RWPE2 (cell line): ENCODE measurements at regions not wholly inside any gene's neighbourhood (a gene's known extent, or its start where the extent isn't known, plus 50 kb on each side); places are given as distances from the start of the nearest gene placed in this dataset.

Experiments used
- ATAC-seq: fragments of 200-7000 bp; cut with Tn5 transposase; 3 replicates; pipeline ENCODE4 v1.9.1; 2021; ENCODE audit warnings: low read depth
- DNase-seq: peaks from one replicate; pipeline ENCODE4 v3.0.0-alpha.2; 2020; ENCODE audit warnings: low spot score
- H3K27ac ChIP-seq: fragments of 450-650 bp; 2 replicates; pipeline ENCODE4 v1.5.1; 2017; ENCODE audit warnings: mild to moderate bottlenecking; ENCODE audit not compliant: poor library complexity, severe bottlenecking
- H3K27me3 ChIP-seq: fragments of 250-450 bp; sonication (Bioruptor Pico); 2 replicates; pipeline ENCODE4 v1.5.1; 2021; ENCODE audit warnings: mild to moderate bottlenecking, moderate library complexity; ENCODE audit not compliant: insufficient read depth, poor library complexity, severe bottlenecking
- H3K36me3 ChIP-seq: fragments of 250-450 bp; sonication (Bioruptor Pico); 2 replicates; pipeline ENCODE4 v1.5.1; 2020; ENCODE audit warnings: low read depth, mild to moderate bottlenecking, moderate library complexity
- H3K4me1 ChIP-seq: fragments of 250-450 bp; sonication (Bioruptor Pico); 2 replicates; pipeline ENCODE4 v1.5.1; 2021; ENCODE audit warnings: mild to moderate bottlenecking, moderate library complexity; ENCODE audit not compliant: insufficient read depth, poor library complexity, severe bottlenecking
- H3K4me3 ChIP-seq: fragments of 250-450 bp; sonication (Bioruptor Pico); 2 replicates; pipeline ENCODE4 v1.5.1; 2021; ENCODE audit warnings: mild to moderate bottlenecking, moderate library complexity; ENCODE audit not compliant: severe bottlenecking
- H3K9me3 ChIP-seq: fragments of 250-450 bp; sonication (Bioruptor Pico); 2 replicates; pipeline ENCODE4 v1.5.1; 2021; ENCODE audit warnings: mild to moderate bottlenecking, moderate library complexity; ENCODE audit not compliant: severe bottlenecking
- TF ChIP-seq, protein P1 (sequence below): fragments of 450-650 bp; IDR thresholded peaks from one replicate; pipeline ENCODE4 v1.5.1; 2017; ENCODE audit warnings: mild to moderate bottlenecking, moderate library complexity; ENCODE audit not compliant: poor library complexity, severe bottlenecking

DNA sequence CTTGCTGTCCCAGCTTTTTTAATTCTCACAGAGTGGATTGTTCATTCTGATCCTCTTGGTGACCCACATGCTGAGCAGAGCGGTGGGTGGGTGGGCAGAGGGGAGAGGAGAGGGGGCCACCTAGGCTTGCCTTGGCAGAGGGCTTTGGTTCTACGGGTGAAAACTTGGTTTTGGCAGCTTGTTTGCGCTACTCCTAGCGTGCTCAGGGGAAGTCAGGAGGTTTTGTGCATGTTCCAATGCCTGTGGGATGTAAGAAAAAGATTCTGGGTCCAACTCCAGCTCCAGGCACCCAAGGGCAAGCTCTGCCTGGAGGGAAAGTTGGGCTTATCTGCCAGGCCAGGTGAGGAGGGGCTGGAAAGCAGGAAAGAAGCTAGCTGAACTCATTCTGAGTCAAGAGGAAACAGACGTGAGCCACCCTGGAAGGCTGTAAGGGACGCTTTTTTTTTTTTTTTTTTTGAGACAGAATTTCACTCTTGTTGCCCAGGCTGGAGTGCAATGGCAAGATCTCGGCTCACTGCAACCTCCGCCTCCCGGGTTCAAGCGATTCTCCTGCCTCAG lies 169.1 kb downstream of the WSCD1 start:
- ATAC-seq (peak; percentile 90), DNase-seq (no peak)
- Histone ChIP-seq H3K36me3 (no peaks in the 10 kb centered on the region), H3K27ac (peak overlapping the region; percentile 80), H3K27me3 (no peaks in the 10 kb centered on the region), H3K4me3 (no peak overlapping the region), H3K4me1 (peaks cover 35% of the 10 kb centered on the region), H3K9me3 (no peaks in the 10 kb centered on the region)
- TF ChIP-seq, protein P1, sequence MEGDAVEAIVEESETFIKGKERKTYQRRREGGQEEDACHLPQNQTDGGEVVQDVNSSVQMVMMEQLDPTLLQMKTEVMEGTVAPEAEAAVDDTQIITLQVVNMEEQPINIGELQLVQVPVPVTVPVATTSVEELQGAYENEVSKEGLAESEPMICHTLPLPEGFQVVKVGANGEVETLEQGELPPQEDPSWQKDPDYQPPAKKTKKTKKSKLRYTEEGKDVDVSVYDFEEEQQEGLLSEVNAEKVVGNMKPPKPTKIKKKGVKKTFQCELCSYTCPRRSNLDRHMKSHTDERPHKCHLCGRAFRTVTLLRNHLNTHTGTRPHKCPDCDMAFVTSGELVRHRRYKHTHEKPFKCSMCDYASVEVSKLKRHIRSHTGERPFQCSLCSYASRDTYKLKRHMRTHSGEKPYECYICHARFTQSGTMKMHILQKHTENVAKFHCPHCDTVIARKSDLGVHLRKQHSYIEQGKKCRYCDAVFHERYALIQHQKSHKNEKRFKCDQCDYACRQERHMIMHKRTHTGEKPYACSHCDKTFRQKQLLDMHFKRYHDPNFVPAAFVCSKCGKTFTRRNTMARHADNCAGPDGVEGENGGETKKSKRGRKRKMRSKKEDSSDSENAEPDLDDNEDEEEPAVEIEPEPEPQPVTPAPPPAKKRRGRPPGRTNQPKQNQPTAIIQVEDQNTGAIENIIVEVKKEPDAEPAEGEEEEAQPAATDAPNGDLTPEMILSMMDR = no peak

GRCh38 chr17:6233856-6234255 lies 163.7 kb downstream of the WSCD1 start:
- H3K27me3 ChIP-seq = no peaks in the 10 kb centered on the region

GRCh38 chr17:6233339-6233738 lies 163.2 kb downstream of the WSCD1 start:
- TF ChIP-seq, protein P1 = no peak
- Histone ChIP-seq H3K36me3 (no peaks in the 10 kb centered on the region), H3K9me3 (no peaks in the 10 kb centered on the region), H3K27me3 (no peaks in the 10 kb centered on the region), H3K27ac (peak overlapping the region; percentile 96), H3K4me3 (no peak overlapping the region), H3K4me1 (peaks cover 31% of the 10 kb centered on the region)
- no peak for ATAC-seq
- DNase-seq = no peak

More at GRCh38 chr17:6233856-6234255, 163.7 kb downstream of the WSCD1 start:
- Histone ChIP-seq H3K36me3 (no peaks in the 10 kb centered on the region), H3K27ac (peak overlapping the region; percentile 12), H3K4me3 (no peak overlapping the region), H3K4me1 (peaks cover 34% of the 10 kb centered on the region), H3K9me3 (no peaks in the 10 kb centered on the region)
- ATAC-seq = no peak
- TF ChIP-seq, protein P1 = no peak
- no peak for DNase-seq

GRCh38 chr17:6232732-6233101 lies 162.5 kb downstream of the WSCD1 start:
- ATAC-seq (no peak), DNase-seq (no peak)
- Histone ChIP-seq H3K9me3 (no peaks in the 10 kb centered on the region), H3K27ac (peak overlapping the region; percentile 96), H3K4me3 (no peak overlapping the region), H3K36me3 (no peaks in the 10 kb centered on the region), H3K27me3 (no peaks in the 10 kb centered on the region), H3K4me1 (peaks cover 31% of the 10 kb centered on the region)
- TF ChIP-seq, protein P1 = no peak

GRCh38 chr17:6231886-6232731 lies 161.9 kb downstream of the WSCD1 start:
- H3K4me3 ChIP-seq = peak overlapping the region; percentile 4
- H3K4me1 ChIP-seq = peaks cover 28% of the 10 kb centered on the region
- H3K27ac ChIP-seq = peak overlapping the region; percentile 96
- DNase-seq = peak; percentile 84
- H3K27me3 ChIP-seq = no peaks in the 10 kb centered on the region
- no peaks in the 10 kb centered on the region for H3K36me3 ChIP-seq
- no peaks in the 10 kb centered on the region for H3K9me3 ChIP-seq
- ATAC-seq = peak; percentile 89
- TF ChIP-seq, protein P1 = no peak
